ENCODE measurements at regions not wholly inside any gene's neighbourhood (a gene's known extent, or its start where the extent isn't known, plus 50 kb on each side); places are given as distances from the start of the nearest gene placed in this dataset.

DNA sequence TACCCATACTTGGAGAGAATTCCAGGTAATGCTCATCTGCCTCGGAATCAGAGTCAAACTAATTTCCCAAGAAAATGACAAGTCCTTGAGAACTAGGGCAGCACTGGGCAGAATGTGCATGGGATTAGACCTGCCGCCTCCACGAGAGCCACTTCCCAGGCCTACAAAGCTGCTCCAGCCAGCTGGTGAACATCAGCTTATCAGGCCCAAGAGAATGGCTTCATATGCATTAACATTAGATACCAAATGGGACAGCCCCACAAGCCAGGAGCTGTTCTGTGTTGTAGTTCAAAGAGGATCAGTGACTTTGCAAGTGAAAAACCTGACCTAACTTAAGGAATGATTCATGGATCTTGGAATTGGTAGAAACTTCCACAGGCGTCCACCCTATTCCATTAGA, 203.3 kb downstream of the CYLD start:
- no peaks in the 10 kb centered on the region for H3K27me3 ChIP-seq (ENCODE audit: control insufficient read depth in 2 of 2, insufficient read depth in 1 of 2, low read length in 1 of 2)
- H3K9me3 ChIP-seq (ENCODE audit: control insufficient read depth in 2 of 2, insufficient read depth in 1 of 2, low read length in 1 of 2): no peaks in the 10 kb centered on the region
- no peaks in the 10 kb centered on the region for H3K36me3 ChIP-seq (ENCODE audit: control insufficient read depth in 2 of 2, insufficient read depth in 2 of 2, low read length in 1 of 2)
- H3K4me3 ChIP-seq (ENCODE audit: low read length in 2 of 2): no peak overlapping the region
- no peak overlapping the region for H3K27ac ChIP-seq (ENCODE audit: low read depth in 1 of 2, low read length in 1 of 2)
- WGBS: 93% methylated on average over 4 of the region's 4 CpGs
- no peaks in the 10 kb centered on the region for H3K4me1 ChIP-seq (ENCODE audit: control insufficient read depth in 2 of 2, insufficient read depth in 2 of 2, low read length in 2 of 2)
- no peak for DNase-seq (ENCODE audit: low read depth in 6 of 9, low spot score in 9 of 9)

GRCh38 chr16:50944436-50944835, 202.6 kb downstream of the CYLD start:
- Histone ChIP-seq H3K9me3 (ENCODE audit: control insufficient read depth in 2 of 2, insufficient read depth in 1 of 2, low read length in 1 of 2) (no peaks in the 10 kb centered on the region), H3K27ac (ENCODE audit: low read depth in 1 of 2, low read length in 1 of 2) (no peak overlapping the region), H3K4me1 (ENCODE audit: control insufficient read depth in 2 of 2, insufficient read depth in 2 of 2, low read length in 2 of 2) (no peaks in the 10 kb centered on the region), H3K4me3 (ENCODE audit: low read length in 2 of 2) (no peak overlapping the region), H3K27me3 (ENCODE audit: control insufficient read depth in 2 of 2, insufficient read depth in 1 of 2, low read length in 1 of 2) (no peaks in the 10 kb centered on the region), H3K36me3 (ENCODE audit: control insufficient read depth in 2 of 2, insufficient read depth in 2 of 2, low read length in 1 of 2) (no peaks in the 10 kb centered on the region)
- DNase-seq (ENCODE audit: low read depth in 6 of 9, low spot score in 9 of 9): no peak
- 91% methylated on average over 1 of the region's 1 CpG for WGBS

DNA sequence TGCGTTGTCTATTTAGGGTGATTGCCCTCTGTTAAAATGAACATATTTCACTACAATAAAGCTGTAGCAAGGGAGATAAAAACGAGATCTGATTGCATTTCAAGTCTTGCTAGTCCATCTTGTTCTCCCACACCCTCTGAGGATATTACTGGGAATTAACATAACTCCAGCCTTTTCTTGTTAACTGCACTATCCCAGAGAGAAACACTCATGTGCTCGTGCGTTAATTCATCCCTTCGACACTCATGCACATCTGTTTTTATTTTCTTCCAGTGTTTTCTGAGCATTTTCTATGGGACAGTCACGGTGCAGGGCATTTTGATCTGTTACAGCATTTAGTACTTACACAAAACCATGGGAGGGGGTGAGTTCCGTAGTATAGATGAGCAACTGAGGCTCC, 202.1 kb downstream of the CYLD start:
- no peaks in the 10 kb centered on the region for H3K27me3 ChIP-seq (ENCODE audit: control insufficient read depth in 2 of 2, insufficient read depth in 1 of 2, low read length in 1 of 2)
- H3K9me3 ChIP-seq (ENCODE audit: control insufficient read depth in 2 of 2, insufficient read depth in 1 of 2, low read length in 1 of 2): no peaks in the 10 kb centered on the region
- no peaks in the 10 kb centered on the region for H3K4me1 ChIP-seq (ENCODE audit: control insufficient read depth in 2 of 2, insufficient read depth in 2 of 2, low read length in 2 of 2)
- H3K27ac ChIP-seq (ENCODE audit: low read depth in 1 of 2, low read length in 1 of 2): no peak overlapping the region
- WGBS: 91% methylated on average over 7 of the region's 7 CpGs
- no peak for DNase-seq (ENCODE audit: low read depth in 6 of 9, low spot score in 9 of 9)
- no peak overlapping the region for H3K4me3 ChIP-seq (ENCODE audit: low read length in 2 of 2)
- no peaks in the 10 kb centered on the region for H3K36me3 ChIP-seq (ENCODE audit: control insufficient read depth in 2 of 2, insufficient read depth in 2 of 2, low read length in 1 of 2)

DNA sequence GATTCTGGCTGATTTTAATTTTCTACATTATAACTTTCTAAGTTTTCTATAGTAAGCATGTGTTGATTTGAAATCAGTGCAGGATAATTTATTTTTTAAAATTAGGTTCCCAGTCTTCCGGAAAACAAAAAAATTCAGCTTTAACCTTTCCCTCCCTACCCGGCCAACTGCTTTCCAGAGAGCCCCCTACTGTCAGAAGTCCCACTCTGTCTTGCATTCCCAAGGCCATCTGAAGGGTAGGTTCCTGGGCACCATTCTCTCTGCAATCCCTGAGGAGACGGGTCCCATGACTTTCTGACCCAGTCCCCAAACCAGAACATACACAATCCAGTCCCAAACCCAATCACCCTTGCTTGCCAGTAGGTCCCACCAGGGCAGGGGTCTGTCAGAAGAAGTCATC, 200.3 kb downstream of the CYLD start:
- Histone ChIP-seq H3K4me3 (ENCODE audit: low read length in 2 of 2) (no peak overlapping the region), H3K27me3 (ENCODE audit: control insufficient read depth in 2 of 2, insufficient read depth in 1 of 2, low read length in 1 of 2) (no peaks in the 10 kb centered on the region), H3K9me3 (ENCODE audit: control insufficient read depth in 2 of 2, insufficient read depth in 1 of 2, low read length in 1 of 2) (no peaks in the 10 kb centered on the region), H3K27ac (ENCODE audit: low read depth in 1 of 2, low read length in 1 of 2) (no peak overlapping the region), H3K36me3 (ENCODE audit: control insufficient read depth in 2 of 2, insufficient read depth in 2 of 2, low read length in 1 of 2) (no peaks in the 10 kb centered on the region), H3K4me1 (ENCODE audit: control insufficient read depth in 2 of 2, insufficient read depth in 2 of 2, low read length in 2 of 2) (no peaks in the 10 kb centered on the region)
- DNase-seq (ENCODE audit: low read depth in 6 of 9, low spot score in 9 of 9): no peak
- WGBS: 87% methylated on average over 3 of the region's 3 CpGs

- no peaks in the 10 kb centered on the region for H3K4me1 ChIP-seq (ENCODE audit: control insufficient read depth in 2 of 2, insufficient read depth in 2 of 2, low read length in 2 of 2)
- no peak overlapping the region for H3K27ac ChIP-seq (ENCODE audit: low read depth in 1 of 2, low read length in 1 of 2)
- H3K36me3 ChIP-seq (ENCODE audit: control insufficient read depth in 2 of 2, insufficient read depth in 2 of 2, low read length in 1 of 2): no peaks in the 10 kb centered on the region
- H3K27me3 ChIP-seq (ENCODE audit: control insufficient read depth in 2 of 2, insufficient read depth in 1 of 2, low read length in 1 of 2): no peaks in the 10 kb centered on the region
- DNase-seq (ENCODE audit: low read depth in 6 of 9, low spot score in 9 of 9): no peak
- no peak overlapping the region for H3K4me3 ChIP-seq (ENCODE audit: low read length in 2 of 2)
- WGBS: 91% methylated on average over 6 of the region's 6 CpGs
- no peaks in the 10 kb centered on the region for H3K9me3 ChIP-seq (ENCODE audit: control insufficient read depth in 2 of 2, insufficient read depth in 1 of 2, low read length in 1 of 2)
These were observed 199.8 kb downstream of the CYLD start for GRCh38 chr16:50941681-50942080.

DNA sequence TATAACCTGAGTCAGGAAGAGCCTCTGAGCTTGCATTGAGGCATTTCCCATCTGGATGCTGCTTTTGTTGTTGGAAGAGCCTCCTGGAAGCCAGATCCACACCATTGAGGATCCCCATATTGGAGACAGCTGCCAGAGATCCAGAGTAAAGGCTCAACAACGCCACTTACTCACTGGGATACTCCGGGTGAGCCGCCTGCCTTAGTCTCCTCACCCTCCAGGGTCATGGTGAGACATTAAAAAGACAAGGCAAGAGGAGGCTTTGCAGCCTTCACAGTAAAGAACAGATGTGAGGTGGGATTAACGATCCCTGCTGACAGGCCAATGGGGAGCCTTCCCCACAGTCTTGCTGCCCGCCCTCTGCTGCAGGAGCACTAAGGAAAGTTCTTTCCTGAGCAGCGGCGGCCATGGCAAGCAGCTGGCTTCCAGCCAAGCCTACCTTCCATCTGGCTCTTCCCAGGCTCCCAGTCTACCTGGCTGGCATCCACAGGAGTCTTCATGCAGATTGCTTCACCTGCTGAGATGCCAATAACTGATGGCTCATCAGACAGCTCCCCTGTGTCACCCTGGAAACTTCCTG, 198.5 kb downstream of the CYLD start:
- H3K9me3 ChIP-seq (ENCODE audit: control insufficient read depth in 2 of 2, insufficient read depth in 1 of 2, low read length in 1 of 2): no peaks in the 10 kb centered on the region
- no peaks in the 10 kb centered on the region for H3K4me1 ChIP-seq (ENCODE audit: control insufficient read depth in 2 of 2, insufficient read depth in 2 of 2, low read length in 2 of 2)
- 86% methylated on average over 7 of the region's 7 CpGs for whole genome bisulfite sequencing
- no peak overlapping the region for H3K4me3 ChIP-seq (ENCODE audit: low read length in 2 of 2)
- no peak for DNase-seq (ENCODE audit: low read depth in 6 of 9, low spot score in 9 of 9)
- no peaks in the 10 kb centered on the region for H3K27me3 ChIP-seq (ENCODE audit: control insufficient read depth in 2 of 2, insufficient read depth in 1 of 2, low read length in 1 of 2)
- H3K27ac ChIP-seq (ENCODE audit: low read depth in 1 of 2, low read length in 1 of 2): no peak overlapping the region
- H3K36me3 ChIP-seq (ENCODE audit: control insufficient read depth in 2 of 2, insufficient read depth in 2 of 2, low read length in 1 of 2): no peaks in the 10 kb centered on the region

GRCh38 chr16:50939356-50939755, 197.5 kb downstream of the CYLD start:
- Histone ChIP-seq H3K36me3 (ENCODE audit: control insufficient read depth in 2 of 2, insufficient read depth in 2 of 2, low read length in 1 of 2) (no peaks in the 10 kb centered on the region), H3K27me3 (ENCODE audit: control insufficient read depth in 2 of 2, insufficient read depth in 1 of 2, low read length in 1 of 2) (no peaks in the 10 kb centered on the region), H3K4me3 (ENCODE audit: low read length in 2 of 2) (no peak overlapping the region), H3K27ac (ENCODE audit: low read depth in 1 of 2, low read length in 1 of 2) (no peak overlapping the region), H3K4me1 (ENCODE audit: control insufficient read depth in 2 of 2, insufficient read depth in 2 of 2, low read length in 2 of 2) (no peaks in the 10 kb centered on the region), H3K9me3 (ENCODE audit: control insufficient read depth in 2 of 2, insufficient read depth in 1 of 2, low read length in 1 of 2) (no peaks in the 10 kb centered on the region)
- DNase-seq (ENCODE audit: low read depth in 6 of 9, low spot score in 9 of 9): no peak
- WGBS: 83% methylated on average over 2 of the region's 2 CpGs

DNA sequence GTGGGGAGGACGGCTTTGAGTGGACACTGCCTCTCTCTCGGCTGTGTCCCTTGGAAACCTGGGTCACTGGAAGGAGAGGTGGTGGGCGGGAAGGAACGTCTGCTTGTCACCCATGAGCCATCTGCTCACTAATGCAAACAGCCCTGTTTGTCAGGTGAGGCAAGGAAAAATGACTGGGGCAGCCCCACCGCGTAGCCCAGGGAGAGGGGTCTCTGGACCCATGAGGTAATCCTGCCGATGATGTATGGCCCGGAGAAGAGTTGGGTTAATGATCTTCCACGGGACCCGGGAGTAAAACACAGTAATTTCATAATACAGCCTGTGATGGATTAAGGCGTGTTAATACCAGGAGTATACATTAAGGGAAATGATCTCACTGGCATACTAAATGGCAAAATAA, 197.0 kb downstream of the CYLD start:
- no peak for DNase-seq (ENCODE audit: low read depth in 6 of 9, low spot score in 9 of 9)

DNA sequence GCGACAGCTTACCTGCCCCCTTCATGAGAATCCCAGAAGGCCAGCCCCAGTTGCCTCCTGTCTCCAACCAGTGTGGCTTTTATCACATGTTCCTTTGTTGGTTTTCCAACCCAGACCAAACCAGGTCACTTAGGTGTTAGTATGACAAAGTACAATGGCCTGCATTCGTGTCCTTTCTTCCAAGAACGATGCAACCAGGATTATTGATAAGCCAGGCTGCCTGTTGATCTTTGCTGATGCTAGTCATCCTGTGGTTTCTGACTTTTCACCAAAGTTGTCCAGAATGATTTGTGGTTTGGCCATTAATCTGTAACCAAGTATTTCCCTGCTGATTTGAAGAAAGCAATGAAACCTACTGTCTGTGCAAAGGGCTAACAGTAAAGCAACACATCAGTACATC, 191.4 kb downstream of the CYLD start:
- H3K36me3 ChIP-seq (ENCODE audit: control insufficient read depth in 2 of 2, insufficient read depth in 2 of 2, low read length in 1 of 2): no peaks in the 10 kb centered on the region
- no peak overlapping the region for H3K27ac ChIP-seq (ENCODE audit: low read depth in 1 of 2, low read length in 1 of 2)
- no peak for DNase-seq (ENCODE audit: low read depth in 6 of 9, low spot score in 9 of 9)
- no peak overlapping the region for H3K4me3 ChIP-seq (ENCODE audit: low read length in 2 of 2)
- no peaks in the 10 kb centered on the region for H3K4me1 ChIP-seq (ENCODE audit: control insufficient read depth in 2 of 2, insufficient read depth in 2 of 2, low read length in 2 of 2)
- no peaks in the 10 kb centered on the region for H3K27me3 ChIP-seq (ENCODE audit: control insufficient read depth in 2 of 2, insufficient read depth in 1 of 2, low read length in 1 of 2)
- WGBS: 76% methylated on average over 3 of the region's 3 CpGs
- no peaks in the 10 kb centered on the region for H3K9me3 ChIP-seq (ENCODE audit: control insufficient read depth in 2 of 2, insufficient read depth in 1 of 2, low read length in 1 of 2)

More for the DNA sequence above, 197.0 kb downstream of the CYLD start:
- Histone ChIP-seq H3K27me3 (ENCODE audit: control insufficient read depth in 2 of 2, insufficient read depth in 1 of 2, low read length in 1 of 2) (no peaks in the 10 kb centered on the region), H3K4me3 (ENCODE audit: low read length in 2 of 2) (no peak overlapping the region), H3K27ac (ENCODE audit: low read depth in 1 of 2, low read length in 1 of 2) (no peak overlapping the region), H3K4me1 (ENCODE audit: control insufficient read depth in 2 of 2, insufficient read depth in 2 of 2, low read length in 2 of 2) (no peaks in the 10 kb centered on the region), H3K9me3 (ENCODE audit: control insufficient read depth in 2 of 2, insufficient read depth in 1 of 2, low read length in 1 of 2) (no peaks in the 10 kb centered on the region), H3K36me3 (ENCODE audit: control insufficient read depth in 2 of 2, insufficient read depth in 2 of 2, low read length in 1 of 2) (no peaks in the 10 kb centered on the region)
- WGBS: 86% methylated on average over 11 of the region's 11 CpGs
